22Rv1 (cell line): ENCODE measurements at regions not wholly inside any gene's neighbourhood (a gene's known extent, or its start where the extent isn't known, plus 50 kb on each side); places are given as distances from the start of the nearest gene placed in this dataset.

ENCODE experiments used
- ZFX ChIP-seq: fragments of 450-650 bp; IDR thresholded peaks from 2 replicates; pipeline ENCODE4 v1.6.1; 2017; ENCODE audit warnings: antibody characterized with exemption, borderline replicate concordance
- TF ChIP-seq, protein P1 (sequence below): fragments of 450-650 bp; IDR thresholded peaks from 2 replicates; pipeline ENCODE4 v1.5.1; 2017; ENCODE audit warnings: mild to moderate bottlenecking

- TF ChIP-seq, protein P1, sequence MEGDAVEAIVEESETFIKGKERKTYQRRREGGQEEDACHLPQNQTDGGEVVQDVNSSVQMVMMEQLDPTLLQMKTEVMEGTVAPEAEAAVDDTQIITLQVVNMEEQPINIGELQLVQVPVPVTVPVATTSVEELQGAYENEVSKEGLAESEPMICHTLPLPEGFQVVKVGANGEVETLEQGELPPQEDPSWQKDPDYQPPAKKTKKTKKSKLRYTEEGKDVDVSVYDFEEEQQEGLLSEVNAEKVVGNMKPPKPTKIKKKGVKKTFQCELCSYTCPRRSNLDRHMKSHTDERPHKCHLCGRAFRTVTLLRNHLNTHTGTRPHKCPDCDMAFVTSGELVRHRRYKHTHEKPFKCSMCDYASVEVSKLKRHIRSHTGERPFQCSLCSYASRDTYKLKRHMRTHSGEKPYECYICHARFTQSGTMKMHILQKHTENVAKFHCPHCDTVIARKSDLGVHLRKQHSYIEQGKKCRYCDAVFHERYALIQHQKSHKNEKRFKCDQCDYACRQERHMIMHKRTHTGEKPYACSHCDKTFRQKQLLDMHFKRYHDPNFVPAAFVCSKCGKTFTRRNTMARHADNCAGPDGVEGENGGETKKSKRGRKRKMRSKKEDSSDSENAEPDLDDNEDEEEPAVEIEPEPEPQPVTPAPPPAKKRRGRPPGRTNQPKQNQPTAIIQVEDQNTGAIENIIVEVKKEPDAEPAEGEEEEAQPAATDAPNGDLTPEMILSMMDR, result no peak
- TF ChIP-seq ZFX, result no peak
Measured at GRCh38 chr21:27139526-27139925, 172.6 kb upstream of the ADAMTS5 start.
